ENCODE measurements at regions not wholly inside any gene's neighbourhood (a gene's known extent, or its start where the extent isn't known, plus 50 kb on each side); places are given as distances from the start of the nearest gene placed in this dataset.

- Mint-ChIP-seq H3K9me3 (peaks cover 8% of the 10 kb centered on the region), H3K36me3 (ENCODE audit: low read depth) (no peaks in the 10 kb centered on the region), H3K27ac (ENCODE audit: unreplicated experiment) (no peak overlapping the region), H3K4me1 (no peaks in the 10 kb centered on the region), H3K4me3 (no peak overlapping the region), H3K27me3 (ENCODE audit: low read depth) (no peaks in the 10 kb centered on the region)
- TF ChIP-seq CTCF (conservative IDR thresholded peaks at IDR 0.05): no peak
- DNase-seq (ENCODE audit: low read depth, low spot score): no peak
Measured at GRCh38 chr2:2757764-2758163, 426.7 kb upstream of the MYT1L start.

GRCh38 chr2:2756886-2757285, 425.8 kb upstream of the MYT1L start:
- H3K27ac Mint-ChIP-seq (ENCODE audit: unreplicated experiment): no peak overlapping the region
- no peak overlapping the region for H3K4me3 Mint-ChIP-seq
- no peaks in the 10 kb centered on the region for H3K4me1 Mint-ChIP-seq
- TF ChIP-seq CTCF (conservative IDR thresholded peaks at IDR 0.05): no peak
- H3K36me3 Mint-ChIP-seq (ENCODE audit: low read depth): no peaks in the 10 kb centered on the region
- H3K27me3 Mint-ChIP-seq (ENCODE audit: low read depth): no peaks in the 10 kb centered on the region
- peaks cover 9% of the 10 kb centered on the region for H3K9me3 Mint-ChIP-seq
- DNase-seq (ENCODE audit: low read depth, low spot score): no peak

GRCh38 chr2:2755990-2756389, 424.9 kb upstream of the MYT1L start:
- H3K27me3 Mint-ChIP-seq (ENCODE audit: low read depth): no peaks in the 10 kb centered on the region

GRCh38 chr2:2754940-2755339, 423.9 kb upstream of the MYT1L start:
- Mint-ChIP-seq H3K4me1 (no peaks in the 10 kb centered on the region), H3K27ac (ENCODE audit: unreplicated experiment) (no peak overlapping the region), H3K9me3 (peaks cover 13% of the 10 kb centered on the region), H3K36me3 (ENCODE audit: low read depth) (no peaks in the 10 kb centered on the region), H3K4me3 (no peak overlapping the region), H3K27me3 (ENCODE audit: low read depth) (no peaks in the 10 kb centered on the region)
- DNase-seq (ENCODE audit: low read depth, low spot score): no peak
- no peak for TF ChIP-seq CTCF (conservative IDR thresholded peaks at IDR 0.05)

More at GRCh38 chr2:2755990-2756389, 424.9 kb upstream of the MYT1L start:
- no peak overlapping the region for H3K4me3 Mint-ChIP-seq
- no peak overlapping the region for H3K27ac Mint-ChIP-seq (ENCODE audit: unreplicated experiment)
- no peak for TF ChIP-seq CTCF (conservative IDR thresholded peaks at IDR 0.05)
- H3K36me3 Mint-ChIP-seq (ENCODE audit: low read depth): no peaks in the 10 kb centered on the region
- no peak for DNase-seq (ENCODE audit: low read depth, low spot score)
- peaks cover 9% of the 10 kb centered on the region for H3K9me3 Mint-ChIP-seq
- no peaks in the 10 kb centered on the region for H3K4me1 Mint-ChIP-seq

- H3K27ac Mint-ChIP-seq (ENCODE audit: unreplicated experiment): no peak overlapping the region
- no peak for TF ChIP-seq CTCF (conservative IDR thresholded peaks at IDR 0.05)
Measured at GRCh38 chr2:2751715-2752315, 420.7 kb upstream of the MYT1L start.

More at GRCh38 chr2:2751715-2752315, 420.7 kb upstream of the MYT1L start:
- Mint-ChIP-seq H3K27me3 (ENCODE audit: low read depth) (no peaks in the 10 kb centered on the region), H3K9me3 (peaks cover 14% of the 10 kb centered on the region), H3K36me3 (ENCODE audit: low read depth) (no peaks in the 10 kb centered on the region), H3K4me3 (no peak overlapping the region), H3K4me1 (no peaks in the 10 kb centered on the region)
- DNase-seq (ENCODE audit: low read depth, low spot score): no peak
